HepG2 (cell line): ENCODE measurements at regions not wholly inside any gene's neighbourhood (a gene's known extent, or its start where the extent isn't known, plus 50 kb on each side); places are given as distances from the start of the nearest gene placed in this dataset.

Source experiments
- CCDC6 ChIP-seq: sonication (generic); formaldehyde crosslinking; IDR thresholded peaks from 2 replicates; pipeline ENCODE4 v1.8.1; 2022; ENCODE audit warnings: mild to moderate bottlenecking, missing genetic modification reagents, moderate library complexity
- EHMT2 ChIP-seq: fragments of 200-600 bp; sonication (generic); IDR thresholded peaks from 2 replicates; pipeline ENCODE4 v1.7.0; 2017; ENCODE audit warnings: antibody characterized with exemption, low read depth, low read length, borderline replicate concordance
- FOXA1 ChIP-seq, 2 experiments: fragments of 450-650 bp in 1 of 2; sonication (generic) in 1 of 2; formaldehyde crosslinking in 1 of 2; IDR thresholded peaks; 2 replicates each; pipeline versions ENCODE4 v1.4.0 to v1.6.1; 2016 to 2020; ENCODE audit warnings: missing genetic modification reagents in 1 of 2
- HINFP ChIP-seq: sonication (generic); formaldehyde crosslinking; IDR thresholded peaks from 2 replicates; pipeline ENCODE4 v1.4.0; 2020; ENCODE audit warnings: low read depth, mild to moderate bottlenecking, missing genetic modification reagents
- HOXA5 ChIP-seq: sonication (generic); formaldehyde crosslinking; IDR thresholded peaks from 2 replicates; pipeline ENCODE4 v1.4.0; 2020; ENCODE audit warnings: missing genetic modification reagents
- KAT7 ChIP-seq: IDR thresholded peaks from 2 replicates; pipeline ENCODE4 v1.6.1; 2018; ENCODE audit warnings: borderline replicate concordance, missing compliant biosample characterization
- MYC ChIP-seq: sonication (generic); formaldehyde crosslinking; IDR thresholded peaks from 2 replicates; pipeline ENCODE4 v1.9.0; 2021; ENCODE audit warnings: missing genetic modification reagents, borderline replicate concordance
- RNF2 ChIP-seq: fragments of 450-650 bp; conservative IDR thresholded peaks from 2 replicates; pipeline ENCODE4 v1.6.1; 2016; ENCODE audit warnings: low read depth
- ZBTB3 ChIP-seq: sonication (generic); formaldehyde crosslinking; IDR thresholded peaks from 2 replicates; pipeline ENCODE4 v1.4.0; 2020; ENCODE audit warnings: low read depth, mild to moderate bottlenecking, moderate library complexity, missing genetic modification reagents, borderline replicate concordance
- ZBTB7B ChIP-seq: sonication (generic); formaldehyde crosslinking; IDR thresholded peaks from 2 replicates; pipeline ENCODE4 v1.4.0; 2020; ENCODE audit warnings: missing genetic modification reagents
- ZNF501 ChIP-seq: sonication (generic); formaldehyde crosslinking; IDR thresholded peaks from 2 replicates; pipeline ENCODE4 v1.5.1; 2020; ENCODE audit warnings: mild to moderate bottlenecking, moderate library complexity, missing genetic modification reagents
- ZNF558 ChIP-seq: sonication (generic); formaldehyde crosslinking; IDR thresholded peaks from 2 replicates; pipeline ENCODE4 v1.9.0; 2022; ENCODE audit warnings: mild to moderate bottlenecking, missing genetic modification reagents, borderline replicate concordance
- ZNF577 ChIP-seq: sonication (generic); formaldehyde crosslinking; IDR thresholded peaks from 2 replicates; pipeline ENCODE4 v1.4.0; 2020; ENCODE audit warnings: mild to moderate bottlenecking, low read depth, missing genetic modification reagents, borderline replicate concordance
- ZNF607 ChIP-seq: sonication (generic); formaldehyde crosslinking; IDR thresholded peaks from 2 replicates; pipeline ENCODE4 v1.5.1; 2020; ENCODE audit warnings: missing genetic modification reagents, mild to moderate bottlenecking, borderline replicate concordance
- TF ChIP-seq, protein P1 (sequence below): sonication (generic); formaldehyde crosslinking; IDR thresholded peaks from 2 replicates; pipeline ENCODE4 v1.8.1; 2023; ENCODE audit warnings: mild to moderate bottlenecking, moderate library complexity, missing genetic modification reagents
- TF ChIP-seq, protein P2 (sequence below): sonication (generic); formaldehyde crosslinking; IDR thresholded peaks from 2 replicates; pipeline ENCODE4 v1.4.0; 2020; ENCODE audit warnings: mild to moderate bottlenecking, missing genetic modification reagents
- TF ChIP-seq, protein P3 (sequence below): sonication (generic); formaldehyde crosslinking; IDR thresholded peaks from 2 replicates; pipeline ENCODE4 v1.9.0; 2022; ENCODE audit warnings: low read depth, missing genetic modification reagents
- TF ChIP-seq, protein P4 (sequence below): sonication (generic); formaldehyde crosslinking; IDR thresholded peaks from 2 replicates; pipeline ENCODE4 v1.8.1; 2023; ENCODE audit warnings: mild to moderate bottlenecking, missing genetic modification reagents

DNA sequence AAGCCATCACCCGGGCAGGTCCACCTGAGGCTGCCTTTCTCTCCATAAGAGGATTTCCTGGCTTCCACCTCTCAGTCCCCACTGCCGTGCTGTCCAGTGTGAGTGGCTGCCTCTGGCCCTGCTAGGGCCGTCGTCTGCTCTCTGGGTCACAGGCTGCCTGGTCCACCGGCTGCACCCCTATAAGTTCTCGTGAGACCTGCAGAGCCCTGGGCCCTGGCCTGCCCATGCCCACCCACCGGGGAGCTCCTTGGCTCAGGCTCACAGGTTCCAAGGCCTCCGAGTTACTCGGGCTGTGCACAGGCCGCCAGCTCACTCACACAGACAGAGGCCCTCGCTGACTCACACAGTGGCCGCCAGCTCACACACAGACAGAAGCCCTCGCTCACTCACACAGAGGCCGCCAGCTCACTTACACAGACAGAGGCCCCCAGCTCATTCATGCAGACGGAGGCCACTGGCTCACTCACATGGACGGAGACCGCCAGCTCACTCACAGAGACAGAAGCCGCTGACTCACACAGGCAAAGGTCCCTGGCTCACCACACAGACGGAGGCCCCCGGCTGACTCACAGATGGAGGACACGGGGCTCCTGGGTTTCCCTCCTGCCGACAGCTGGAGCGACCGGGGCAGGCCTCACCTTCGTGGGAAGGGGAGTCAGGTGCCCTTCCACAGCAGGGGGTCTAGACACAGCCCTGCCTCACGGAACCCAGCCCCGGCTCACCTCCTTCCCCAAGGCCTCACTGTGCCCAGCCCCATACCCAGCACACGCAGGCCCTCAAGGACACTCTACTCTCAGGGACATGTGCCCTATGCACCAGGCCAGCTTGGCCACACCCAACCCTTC lies 334.1 kb upstream of the MYT1L start (continued):
- TF ChIP-seq KAT7 (CRISPR knock-in tag) (no peak), ZNF558 (CRISPR knock-in tag) (no peak), EHMT2 (no peak), RNF2 (peak; percentile 77; the same call in 1 of the 2 replicates), CCDC6 (0 out of 2 replicates have a peak, but pooled peaks have one; percentile 6), ZNF607 (CRISPR knock-in tag) (peak; percentile 23; the same call in 1 of the 2 replicates), HINFP (no peak), ZBTB3 (CRISPR knock-in tag) (no peak), HOXA5 (CRISPR knock-in tag) (no peak), FOXA1 (IDR thresholded peaks at IDR 0.05) (no peak), FOXA1 (CRISPR knock-in tag; IDR thresholded peaks at IDR 0.05) (no peak), ZNF577 (CRISPR knock-in tag) (no peak), ZBTB7B (CRISPR knock-in tag) (no peak), MYC (0 out of 2 replicates have a peak, but pooled peaks have one; percentile 13), ZNF501 (CRISPR knock-in tag) (peak; percentile 74)
- TF ChIP-seq, protein P1, sequence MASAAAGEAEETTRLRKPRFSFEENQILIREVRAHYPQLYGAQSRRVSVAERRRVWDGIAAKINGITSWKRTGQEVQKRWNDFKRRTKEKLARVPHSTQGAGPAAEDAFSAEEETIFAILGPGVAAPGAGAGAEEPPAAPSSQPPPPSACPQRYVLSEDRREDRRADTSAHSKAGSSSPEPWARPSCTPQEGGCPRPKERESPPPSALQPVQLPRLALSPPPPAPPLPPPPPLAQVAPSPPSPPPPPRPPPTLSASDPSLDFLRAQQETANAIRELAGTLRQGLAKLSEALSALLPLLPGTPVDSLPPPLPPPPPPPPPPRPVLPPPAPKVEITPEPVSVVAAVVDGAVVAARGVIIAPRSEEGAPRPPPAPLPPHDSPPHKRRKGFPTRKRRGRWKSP = no peak
- TF ChIP-seq, protein P2, sequence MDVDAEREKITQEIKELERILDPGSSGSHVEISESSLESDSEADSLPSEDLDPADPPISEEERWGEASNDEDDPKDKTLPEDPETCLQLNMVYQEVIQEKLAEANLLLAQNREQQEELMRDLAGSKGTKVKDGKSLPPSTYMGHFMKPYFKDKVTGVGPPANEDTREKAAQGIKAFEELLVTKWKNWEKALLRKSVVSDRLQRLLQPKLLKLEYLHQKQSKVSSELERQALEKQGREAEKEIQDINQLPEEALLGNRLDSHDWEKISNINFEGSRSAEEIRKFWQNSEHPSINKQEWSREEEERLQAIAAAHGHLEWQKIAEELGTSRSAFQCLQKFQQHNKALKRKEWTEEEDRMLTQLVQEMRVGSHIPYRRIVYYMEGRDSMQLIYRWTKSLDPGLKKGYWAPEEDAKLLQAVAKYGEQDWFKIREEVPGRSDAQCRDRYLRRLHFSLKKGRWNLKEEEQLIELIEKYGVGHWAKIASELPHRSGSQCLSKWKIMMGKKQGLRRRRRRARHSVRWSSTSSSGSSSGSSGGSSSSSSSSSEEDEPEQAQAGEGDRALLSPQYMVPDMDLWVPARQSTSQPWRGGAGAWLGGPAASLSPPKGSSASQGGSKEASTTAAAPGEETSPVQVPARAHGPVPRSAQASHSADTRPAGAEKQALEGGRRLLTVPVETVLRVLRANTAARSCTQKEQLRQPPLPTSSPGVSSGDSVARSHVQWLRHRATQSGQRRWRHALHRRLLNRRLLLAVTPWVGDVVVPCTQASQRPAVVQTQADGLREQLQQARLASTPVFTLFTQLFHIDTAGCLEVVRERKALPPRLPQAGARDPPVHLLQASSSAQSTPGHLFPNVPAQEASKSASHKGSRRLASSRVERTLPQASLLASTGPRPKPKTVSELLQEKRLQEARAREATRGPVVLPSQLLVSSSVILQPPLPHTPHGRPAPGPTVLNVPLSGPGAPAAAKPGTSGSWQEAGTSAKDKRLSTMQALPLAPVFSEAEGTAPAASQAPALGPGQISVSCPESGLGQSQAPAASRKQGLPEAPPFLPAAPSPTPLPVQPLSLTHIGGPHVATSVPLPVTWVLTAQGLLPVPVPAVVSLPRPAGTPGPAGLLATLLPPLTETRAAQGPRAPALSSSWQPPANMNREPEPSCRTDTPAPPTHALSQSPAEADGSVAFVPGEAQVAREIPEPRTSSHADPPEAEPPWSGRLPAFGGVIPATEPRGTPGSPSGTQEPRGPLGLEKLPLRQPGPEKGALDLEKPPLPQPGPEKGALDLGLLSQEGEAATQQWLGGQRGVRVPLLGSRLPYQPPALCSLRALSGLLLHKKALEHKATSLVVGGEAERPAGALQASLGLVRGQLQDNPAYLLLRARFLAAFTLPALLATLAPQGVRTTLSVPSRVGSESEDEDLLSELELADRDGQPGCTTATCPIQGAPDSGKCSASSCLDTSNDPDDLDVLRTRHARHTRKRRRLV = no peak
- TF ChIP-seq, protein P3, sequence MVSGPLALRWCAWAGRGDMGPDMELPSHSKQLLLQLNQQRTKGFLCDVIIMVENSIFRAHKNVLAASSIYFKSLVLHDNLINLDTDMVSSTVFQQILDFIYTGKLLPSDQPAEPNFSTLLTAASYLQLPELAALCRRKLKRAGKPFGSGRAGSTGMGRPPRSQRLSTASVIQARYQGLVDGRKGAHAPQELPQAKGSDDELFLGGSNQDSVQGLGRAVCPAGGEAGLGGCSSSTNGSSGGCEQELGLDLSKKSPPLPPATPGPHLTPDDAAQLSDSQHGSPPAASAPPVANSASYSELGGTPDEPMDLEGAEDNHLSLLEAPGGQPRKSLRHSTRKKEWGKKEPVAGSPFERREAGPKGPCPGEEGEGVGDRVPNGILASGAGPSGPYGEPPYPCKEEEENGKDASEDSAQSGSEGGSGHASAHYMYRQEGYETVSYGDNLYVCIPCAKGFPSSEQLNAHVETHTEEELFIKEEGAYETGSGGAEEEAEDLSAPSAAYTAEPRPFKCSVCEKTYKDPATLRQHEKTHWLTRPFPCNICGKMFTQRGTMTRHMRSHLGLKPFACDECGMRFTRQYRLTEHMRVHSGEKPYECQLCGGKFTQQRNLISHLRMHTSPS (CRISPR knock-in tag) = 0 out of 2 replicates have a peak, but pooled peaks have one; percentile 36
- TF ChIP-seq, protein P4, sequence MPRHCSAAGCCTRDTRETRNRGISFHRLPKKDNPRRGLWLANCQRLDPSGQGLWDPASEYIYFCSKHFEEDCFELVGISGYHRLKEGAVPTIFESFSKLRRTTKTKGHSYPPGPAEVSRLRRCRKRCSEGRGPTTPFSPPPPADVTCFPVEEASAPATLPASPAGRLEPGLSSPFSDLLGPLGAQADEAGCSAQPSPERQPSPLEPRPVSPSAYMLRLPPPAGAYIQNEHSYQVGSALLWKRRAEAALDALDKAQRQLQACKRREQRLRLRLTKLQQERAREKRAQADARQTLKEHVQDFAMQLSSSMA (CRISPR knock-in tag) = no peak
